HCT116 (cell line): ENCODE measurements at regions not wholly inside any gene's neighbourhood (a gene's known extent, or its start where the extent isn't known, plus 50 kb on each side); places are given as distances from the start of the nearest gene placed in this dataset.

Source experiments
- ATAC-seq: fragments of 200-7000 bp; cut with Tn5 transposase; 2 replicates; pipeline ENCODE4 v1.9.1; 2020; ENCODE audit warnings: mild to moderate bottlenecking, moderate library complexity
- BruUV-seq: library from RNA; stranded (reverse); fragments of 400-500 nt; replicated peaks from 2 replicates; lab custom pipeline; 2021; lab: Mats Ljungman, UMichigan
- CTCF ChIA-PET: fragments of 300-600 bp; sonication (Branson Sonifier 250); formaldehyde crosslinking; loops from one replicate; lab custom pipeline; 2021; ENCODE audit warnings: antibody characterized with exemption; lab: Charles Lee
- POLR2A ChIA-PET: fragments of 300-600, 350-600 bp; sonication (Branson Sonifier 250); formaldehyde crosslinking; loops from one replicate; lab custom pipeline; 2021; ENCODE audit warnings: antibody characterized with exemption; lab: Charles Lee
- RAD21 ChIA-PET, 2 experiments: fragments of 300-600 bp; sonication (Branson Sonifier 250); formaldehyde crosslinking; loops; one replicate each; lab custom pipeline; 2023; ENCODE audit warnings: low total read pairs in 2 of 2; ENCODE audit not compliant: uncharacterized antibody in 2 of 2, unreplicated experiment in 2 of 2, low non-redundant PET in 1 of 2; lab: Charles Lee
- DNase-seq: peaks from one replicate; pipeline ENCODE4 v3.0.0-alpha.2; 2010; ENCODE audit warnings: low read depth, low spot score
- H2AFZ ChIP-seq: fragments of 200-600 bp; shearing (Covaris generic), sonication (generic); 2 replicates; pipeline ENCODE4 v1.6.1; 2017; ENCODE audit warnings: low read depth, mixed run types, mixed read lengths, antibody characterized with exemption, low read length; ENCODE audit not compliant: poor library complexity, severe bottlenecking
- H3K27ac ChIP-seq: 2 replicates; pipeline ENCODE4 v1.5.1; 2012; ENCODE audit warnings: low read depth, low read length
- H3K27me3 ChIP-seq: fragments of 200-600 bp; sonication (generic); 2 replicates; pipeline ENCODE4 v1.6.1; 2016; ENCODE audit warnings: mixed run types, low read length, mixed read lengths; ENCODE audit not compliant: insufficient read depth
- H3K36me3 ChIP-seq, 2 experiments: fragments of 200-500 bp in 1 of 2; fragments of 200-600 bp in 1 of 2; sonication (Bioruptor generic) in 1 of 2; sonication (generic) in 1 of 2; 2 replicates each; pipeline versions ENCODE4 v1.5.1 to v1.6.1; 2014 to 2016; ENCODE audit warnings: low read length in 2 of 2, inconsistent platforms in 1 of 2, mixed read lengths in 1 of 2, mixed run types in 1 of 2; ENCODE audit not compliant: insufficient read depth in 2 of 2, control insufficient read depth in 1 of 2
- H3K4me1 ChIP-seq, 2 experiments: fragments of 200-600 bp in 1 of 2; sonication (generic) in 1 of 2; 2 replicates each; pipeline versions ENCODE4 v1.5.1 to v1.6.1; 2012 to 2017; ENCODE audit warnings: low read length in 2 of 2, inconsistent platforms in 1 of 2, mild to moderate bottlenecking in 1 of 2, mixed read lengths in 1 of 2, mixed run types in 1 of 2, moderate library complexity in 1 of 2; ENCODE audit not compliant: insufficient read depth in 2 of 2, control insufficient read depth in 1 of 2
- H3K4me2 ChIP-seq: fragments of 200-600 bp; sonication (generic); 2 replicates; pipeline ENCODE4 v1.6.1; 2017; ENCODE audit warnings: mixed run types, low read length, mixed read lengths
- H3K4me3 ChIP-seq, 2 experiments: fragments of 200-600 bp in 1 of 2; sonication (generic) in 1 of 2; replicated peaks in 1 of 2; 2 replicates each; pipeline ENCODE4 v1.5.1; 2011 to 2016; ENCODE audit warnings: low read length in 2 of 2, control low read depth in 1 of 2, low read depth in 1 of 2, mild to moderate bottlenecking in 1 of 2, mixed read lengths in 1 of 2, mixed run types in 1 of 2
- H3K79me2 ChIP-seq: fragments of 200-600 bp; sonication (generic); 2 replicates; pipeline ENCODE4 v1.6.1; 2017; ENCODE audit warnings: mild to moderate bottlenecking, mixed run types, low read length, moderate library complexity, mixed read lengths; ENCODE audit not compliant: insufficient read depth
- H3K9ac ChIP-seq: fragments of 200-600 bp; sonication (generic); 2 replicates; pipeline ENCODE4 v1.6.1; 2016; ENCODE audit warnings: low read length, mixed read lengths
- H3K9me2 ChIP-seq: fragments of 200-600 bp; sonication (generic), shearing (Covaris generic); 2 replicates; pipeline ENCODE4 v1.6.1; 2017; ENCODE audit warnings: mixed run types, mild to moderate bottlenecking, moderate library complexity; ENCODE audit not compliant: insufficient read depth
- H3K9me3 ChIP-seq, 2 experiments: fragments of 200-500 bp in 1 of 2; fragments of 200-600 bp in 1 of 2; sonication (Bioruptor generic) in 1 of 2; sonication (generic) in 1 of 2; 2 replicates each; pipeline ENCODE4 v1.6.1; 2014 to 2017; ENCODE audit warnings: low read length in 2 of 2, mixed read lengths in 2 of 2, inconsistent platforms in 1 of 2, low read depth in 1 of 2, mild to moderate bottlenecking in 1 of 2, mixed run types in 1 of 2, moderate library complexity in 1 of 2; ENCODE audit not compliant: control insufficient read depth in 1 of 2, insufficient read depth in 1 of 2
- H4K20me1 ChIP-seq: fragments of 200-600 bp; sonication (generic), shearing (Covaris generic); 2 replicates; pipeline ENCODE4 v1.6.1; 2017; ENCODE audit warnings: mixed run types, mild to moderate bottlenecking, moderate library complexity; ENCODE audit not compliant: insufficient read depth
- ATF3 ChIP-seq: IDR thresholded peaks from 2 replicates; pipeline ENCODE4 v1.6.1; 2012
- CBX3 ChIP-seq: IDR thresholded peaks from 2 replicates; pipeline ENCODE4 v1.6.1; 2012; ENCODE audit warnings: low read depth
- CTCF ChIP-seq, 3 experiments: fragments of 200-600 bp in 1 of 3; sonication (generic) in 1 of 3; IDR thresholded peaks in 2 of 3; conservative IDR thresholded peaks in 1 of 3; 2 replicates each; pipeline ENCODE4 v1.5.1; 2012 to 2017; ENCODE audit warnings: low read depth in 2 of 3, low read length in 2 of 3, antibody characterized with exemption in 1 of 3, borderline replicate concordance in 1 of 3, control low read depth in 1 of 3, mild to moderate bottlenecking in 1 of 3, mixed read lengths in 1 of 3, mixed run types in 1 of 3, moderate library complexity in 1 of 3; ENCODE audit not compliant: insufficient read depth in 1 of 3
- ELF1 ChIP-seq: IDR thresholded peaks from 2 replicates; pipeline ENCODE4 v1.6.1; 2012; ENCODE audit warnings: low read depth, borderline replicate concordance
- EZH2 ChIP-seq: fragments of 200-600 bp; sonication (generic); IDR thresholded peaks from 2 replicates; pipeline ENCODE4 v1.6.1; 2017; ENCODE audit warnings: antibody characterized with exemption, mixed run types
- FOSL1 ChIP-seq: IDR thresholded peaks from 2 replicates; pipeline ENCODE4 v1.6.1; 2012; ENCODE audit warnings: low read depth
- MAX ChIP-seq: IDR thresholded peaks from 2 replicates; pipeline ENCODE4 v1.6.1; 2012
- POLR2AphosphoS5 ChIP-seq: IDR thresholded peaks from 2 replicates; pipeline ENCODE4 v1.6.1; 2011; ENCODE audit warnings: mild to moderate bottlenecking, low read depth, low read length, moderate library complexity
- RAD21 ChIP-seq: IDR thresholded peaks from 2 replicates; pipeline ENCODE4 v1.6.1; 2012; ENCODE audit warnings: low read depth, mild to moderate bottlenecking
- REST ChIP-seq: IDR thresholded peaks from 2 replicates; pipeline ENCODE4 v1.6.1; 2012; ENCODE audit warnings: low read depth
- SRF ChIP-seq: IDR thresholded peaks from 2 replicates; pipeline ENCODE4 v1.6.1; 2012; ENCODE audit warnings: low read depth
- TCF7L2 ChIP-seq: IDR thresholded peaks from 2 replicates; pipeline ENCODE4 v1.7.0; 2011; ENCODE audit warnings: borderline replicate concordance, inconsistent platforms; ENCODE audit not compliant: insufficient read depth, insufficient read length; ENCODE audit errors: extremely low read depth
- ZBTB33 ChIP-seq: IDR thresholded peaks from 2 replicates; pipeline ENCODE4 v1.6.1; 2011; ENCODE audit warnings: mild to moderate bottlenecking, low read length, moderate library complexity; ENCODE audit not compliant: insufficient replicate concordance; ENCODE audit errors: extremely low read depth
- ZFX ChIP-seq: fragments of 450-650 bp; IDR thresholded peaks from 2 replicates; pipeline ENCODE4 v1.6.1; 2017
- intact Hi-C: fragments of 100-400 bp; cut with micrococcal nuclease; formaldehyde crosslinking; loops from 2 replicates; pipeline ENCODE4 v1.10.0; 2022

GRCh38 chr9:110064803-110065202 is 143.2 kb downstream of the C9orf152 start:
- peaks cover 89% of the 10 kb centered on the region for H3K79me2 ChIP-seq
- ChIA-PET CTCF (no interaction called here), POLR2A (no interaction called here), RAD21 (no interaction called here)
- DNase-seq, result no peak
- no peak for ATAC-seq
- no peaks in the 10 kb centered on the region for H3K9me2 ChIP-seq
- H3K36me3 ChIP-seq, result no peaks in the 10 kb centered on the region; a peak in 1 of 4 replicates
- no peak overlapping the region for H3K4me3 ChIP-seq
- H3K27me3 ChIP-seq, result no peaks in the 10 kb centered on the region
- H3K27ac ChIP-seq, result no peak overlapping the region
- no peaks in the 10 kb centered on the region for H3K9me3 ChIP-seq
- H4K20me1 ChIP-seq, result peaks cover 7% of the 10 kb centered on the region; the same call in 1 of the 2 replicates
- no peak overlapping the region for H2AFZ ChIP-seq
- no peak overlapping the region for H3K9ac ChIP-seq
- H3K4me2 ChIP-seq, result no peak overlapping the region
- intact Hi-C loops, result no loop called here
- TF ChIP-seq REST (no peak), ATF3 (no peak), ZFX (no peak), CTCF (IDR thresholded peaks at IDR 0.05 in 2 of 3, conservative IDR thresholded peaks at IDR 0.05 in 1 of 3; ENCODE audit: borderline replicate concordance in 1 of 3, insufficient read depth in 1 of 3, low read depth in 2 of 3, low read length in 2 of 3) (no peak), TCF7L2 (no peak), MAX (no peak), SRF (no peak), FOSL1 (no peak), CBX3 (no peak), RAD21 (no peak), ELF1 (no peak), POLR2AphosphoS5 (no peak), ZBTB33 (no peak), EZH2 (no peak)
- TF ChIP-seq, all 23 proteins: peak for 0
- H3K4me1 ChIP-seq, result no peaks in the 10 kb centered on the region
- BruUV-seq, result no TSS peak
